ENCODE measurements at regions not wholly inside any gene's neighbourhood (a gene's known extent, or its start where the extent isn't known, plus 50 kb on each side); places are given as distances from the start of the nearest gene placed in this dataset.

GRCh38 chr5:7053125-7053524, 339.9 kb downstream of the TENT4A start (continued):
- TF ChIP-seq CEBPB (IDR thresholded peaks at IDR 0.05; ENCODE audit: low read depth, low read length) (no peak), SIX5 (IDR thresholded peaks at IDR 0.05; ENCODE audit: low read depth, low read length) (no peak), EZH2 (IDR thresholded peaks at IDR 0.05; ENCODE audit: low read depth, low read length, severe bottlenecking) (no peak), SUZ12 (IDR thresholded peaks at IDR 0.05; ENCODE audit: low read length) (no peak), TCF12 (IDR thresholded peaks at IDR 0.05; ENCODE audit: low read depth, low read length) (no peak)

Data from H1 (cell line).